ENCODE measurements at regions not wholly inside any gene's neighbourhood (a gene's known extent, or its start where the extent isn't known, plus 50 kb on each side); places are given as distances from the start of the nearest gene placed in this dataset.

DNA sequence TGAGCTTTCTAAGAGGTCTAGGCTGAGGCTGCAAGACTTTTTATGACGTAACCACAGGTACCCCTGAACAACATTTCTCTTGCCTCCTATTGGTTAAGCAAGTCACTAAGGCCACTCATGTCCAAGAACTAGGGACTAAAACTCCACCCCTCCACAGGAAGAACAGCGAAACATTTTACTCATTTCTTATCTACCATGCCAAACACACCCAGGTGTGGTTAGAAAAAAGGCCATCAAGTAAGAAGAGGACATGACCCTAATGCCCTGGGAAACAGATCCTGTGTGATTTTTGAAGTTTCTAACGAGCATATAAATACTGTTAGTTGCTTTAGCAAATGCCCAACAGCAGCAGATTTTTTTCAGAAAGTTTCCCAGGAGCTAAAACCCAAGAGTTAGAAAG is 282.4 kb upstream of the DYNLRB2 start:
- DNase-seq = no peak
- Histone ChIP-seq H2AK5ac (ENCODE audit: low read length, severe bottlenecking) (no peak overlapping the region), H2BK120ac (ENCODE audit: low read depth, low read length) (no peak overlapping the region), H4K8ac (ENCODE audit: low read length) (no peak overlapping the region), H3K4me2 (ENCODE audit: low read length, poor library complexity, severe bottlenecking) (no peak overlapping the region), H3K27me3 (ENCODE audit: control insufficient read depth in 1 of 2, insufficient read depth in 1 of 2, low read length in 2 of 2) (no peaks in the 10 kb centered on the region), H3K4me1 (ENCODE audit: control insufficient read depth, insufficient read depth, low read depth, low read length) (peaks cover 7% of the 10 kb centered on the region), H3K27ac (ENCODE audit: low read length, poor library complexity, severe bottlenecking) (no peak overlapping the region), H3K36me3 (ENCODE audit: control insufficient read depth in 1 of 2, insufficient read depth in 2 of 2, low read depth in 1 of 2, low read length in 2 of 2) (no peaks in the 10 kb centered on the region), H3K4ac (ENCODE audit: low read depth in 1 of 2, low read length in 2 of 2) (no peak overlapping the region), H3K14ac (ENCODE audit: low read length in 2 of 2) (no peak overlapping the region), H2BK12ac (ENCODE audit: low read length in 2 of 2) (no peak overlapping the region), H3K9me3 (ENCODE audit: control insufficient read depth, low read length) (no peaks in the 10 kb centered on the region), H3K4me3 (ENCODE audit: insufficient read depth in 1 of 2, low read depth in 1 of 2, low read length in 2 of 2) (no peak overlapping the region), H2BK15ac (ENCODE audit: low read depth, poor library complexity, severe bottlenecking) (no peak overlapping the region), H4K91ac (ENCODE audit: low read length) (no peak overlapping the region), H3K18ac (ENCODE audit: low read depth in 1 of 2, low read length in 2 of 2) (no peak overlapping the region), H3K79me1 (replicated peaks; ENCODE audit: low read length, poor library complexity, severe bottlenecking) (no peaks in the 10 kb centered on the region), H3K23ac (ENCODE audit: low read length in 2 of 2) (no peak overlapping the region), H2BK5ac (ENCODE audit: low read depth, low read length, poor library complexity, severe bottlenecking) (no peak overlapping the region), H2AFZ (ENCODE audit: low read depth, low read length) (no peak overlapping the region), H3K9ac (ENCODE audit: low read length) (no peak overlapping the region)
- 89% methylated on average over 3 of the region's 3 CpGs for WGBS

DNA sequence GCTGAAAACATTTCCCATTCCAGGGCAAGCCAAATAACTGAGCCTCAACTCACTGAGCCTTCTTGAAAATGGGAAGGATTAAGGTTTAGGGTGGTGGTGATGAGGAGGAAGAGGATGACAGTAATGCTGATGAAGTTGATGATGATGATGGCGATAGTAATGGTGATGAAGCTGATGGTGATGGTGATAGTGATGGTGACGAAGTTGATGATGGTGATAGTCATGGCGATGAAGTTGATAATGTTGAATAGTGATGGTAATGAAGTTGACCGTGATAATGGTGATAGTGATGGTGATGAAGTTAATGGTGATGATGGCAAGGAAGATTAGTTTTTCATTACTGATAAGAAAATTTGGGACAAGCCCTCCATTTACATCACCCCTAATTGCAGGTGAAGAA is 285.8 kb upstream of the DYNLRB2 start:
- Histone ChIP-seq H3K14ac (ENCODE audit: low read length in 2 of 2) (no peak overlapping the region), H3K4me1 (ENCODE audit: control insufficient read depth, insufficient read depth, low read depth, low read length) (peaks cover 4% of the 10 kb centered on the region), H3K27me3 (ENCODE audit: control insufficient read depth in 1 of 2, insufficient read depth in 1 of 2, low read length in 2 of 2) (no peaks in the 10 kb centered on the region), H2AFZ (ENCODE audit: low read depth, low read length) (no peak overlapping the region), H3K23ac (ENCODE audit: low read length in 2 of 2) (no peak overlapping the region), H3K79me1 (replicated peaks; ENCODE audit: low read length, poor library complexity, severe bottlenecking) (no peaks in the 10 kb centered on the region), H2BK120ac (ENCODE audit: low read depth, low read length) (no peak overlapping the region), H4K8ac (ENCODE audit: low read length) (no peak overlapping the region), H3K9ac (ENCODE audit: low read length) (no peak overlapping the region), H2BK5ac (ENCODE audit: low read depth, low read length, poor library complexity, severe bottlenecking) (no peak overlapping the region), H3K9me3 (ENCODE audit: control insufficient read depth, low read length) (no peaks in the 10 kb centered on the region), H4K91ac (ENCODE audit: low read length) (no peak overlapping the region), H2BK15ac (ENCODE audit: low read depth, poor library complexity, severe bottlenecking) (no peak overlapping the region), H3K18ac (ENCODE audit: low read depth in 1 of 2, low read length in 2 of 2) (no peak overlapping the region), H3K4me3 (ENCODE audit: insufficient read depth in 1 of 2, low read depth in 1 of 2, low read length in 2 of 2) (no peak overlapping the region), H3K27ac (ENCODE audit: low read length, poor library complexity, severe bottlenecking) (no peak overlapping the region), H2BK12ac (ENCODE audit: low read length in 2 of 2) (no peak overlapping the region), H3K36me3 (ENCODE audit: control insufficient read depth in 1 of 2, insufficient read depth in 2 of 2, low read depth in 1 of 2, low read length in 2 of 2) (no peaks in the 10 kb centered on the region), H3K4me2 (ENCODE audit: low read length, poor library complexity, severe bottlenecking) (no peak overlapping the region), H3K4ac (ENCODE audit: low read depth in 1 of 2, low read length in 2 of 2) (no peak overlapping the region), H2AK5ac (ENCODE audit: low read length, severe bottlenecking) (no peak overlapping the region)
- 76% methylated on average over 3 of the region's 4 CpGs for WGBS
- no peak for DNase-seq

DNA sequence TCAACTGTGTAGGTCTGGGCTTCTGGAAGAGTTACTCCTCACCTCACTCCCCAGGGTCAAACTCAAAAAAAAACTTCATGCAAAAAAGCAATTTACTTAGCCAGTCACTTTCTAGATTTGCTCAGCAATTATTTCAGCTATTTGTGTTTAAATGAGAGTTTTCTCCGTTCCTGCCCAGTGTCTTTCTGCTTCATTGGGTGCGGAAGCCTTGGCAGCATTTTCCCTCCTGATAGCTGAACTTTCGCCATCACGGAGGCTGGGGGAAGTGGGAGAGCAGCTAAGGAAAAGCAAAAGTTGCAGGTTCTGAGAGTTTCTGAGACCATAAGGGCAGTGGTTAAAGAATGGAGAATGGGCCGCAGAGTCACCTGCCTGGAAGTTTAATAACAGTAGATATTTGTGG is 287.1 kb upstream of the DYNLRB2 start:
- Histone ChIP-seq H4K91ac (ENCODE audit: low read length) (no peak overlapping the region), H2BK5ac (ENCODE audit: low read depth, low read length, poor library complexity, severe bottlenecking) (no peak overlapping the region), H2BK12ac (ENCODE audit: low read length in 2 of 2) (no peak overlapping the region), H3K4me1 (ENCODE audit: control insufficient read depth, insufficient read depth, low read depth, low read length) (no peaks in the 10 kb centered on the region), H2BK120ac (ENCODE audit: low read depth, low read length) (no peak overlapping the region), H3K9me3 (ENCODE audit: control insufficient read depth, low read length) (no peaks in the 10 kb centered on the region), H3K9ac (ENCODE audit: low read length) (no peak overlapping the region), H3K4me2 (ENCODE audit: low read length, poor library complexity, severe bottlenecking) (no peak overlapping the region), H2BK15ac (ENCODE audit: low read depth, poor library complexity, severe bottlenecking) (no peak overlapping the region), H3K18ac (ENCODE audit: low read depth in 1 of 2, low read length in 2 of 2) (no peak overlapping the region), H2AFZ (ENCODE audit: low read depth, low read length) (no peak overlapping the region), H3K4me3 (ENCODE audit: insufficient read depth in 1 of 2, low read depth in 1 of 2, low read length in 2 of 2) (no peak overlapping the region), H3K36me3 (ENCODE audit: control insufficient read depth in 1 of 2, insufficient read depth in 2 of 2, low read depth in 1 of 2, low read length in 2 of 2) (no peaks in the 10 kb centered on the region), H3K23ac (ENCODE audit: low read length in 2 of 2) (no peak overlapping the region), H3K79me1 (replicated peaks; ENCODE audit: low read length, poor library complexity, severe bottlenecking) (no peaks in the 10 kb centered on the region), H2AK5ac (ENCODE audit: low read length, severe bottlenecking) (no peak overlapping the region), H3K14ac (ENCODE audit: low read length in 2 of 2) (no peak overlapping the region), H3K27ac (ENCODE audit: low read length, poor library complexity, severe bottlenecking) (no peak overlapping the region), H3K4ac (ENCODE audit: low read depth in 1 of 2, low read length in 2 of 2) (no peak overlapping the region), H3K27me3 (ENCODE audit: control insufficient read depth in 1 of 2, insufficient read depth in 1 of 2, low read length in 2 of 2) (no peaks in the 10 kb centered on the region), H4K8ac (ENCODE audit: low read length) (no peak overlapping the region)
- DNase-seq = no peak
- 92% methylated on average over 5 of the region's 5 CpGs for WGBS

- no peak overlapping the region for H2AFZ ChIP-seq (ENCODE audit: low read depth, low read length)
- no peak overlapping the region for H4K91ac ChIP-seq (ENCODE audit: low read length)
- H2BK15ac ChIP-seq (ENCODE audit: low read depth, poor library complexity, severe bottlenecking) = no peak overlapping the region
- H3K27me3 ChIP-seq (ENCODE audit: control insufficient read depth in 1 of 2, insufficient read depth in 1 of 2, low read length in 2 of 2) = no peaks in the 10 kb centered on the region
- H3K27ac ChIP-seq (ENCODE audit: low read length, poor library complexity, severe bottlenecking) = no peak overlapping the region
- H3K23ac ChIP-seq (ENCODE audit: low read length in 2 of 2) = no peak overlapping the region
- DNase-seq = no peak
- H3K36me3 ChIP-seq (ENCODE audit: control insufficient read depth in 1 of 2, insufficient read depth in 2 of 2, low read depth in 1 of 2, low read length in 2 of 2) = no peaks in the 10 kb centered on the region
- no peak overlapping the region for H2BK5ac ChIP-seq (ENCODE audit: low read depth, low read length, poor library complexity, severe bottlenecking)
- no peaks in the 10 kb centered on the region for H3K79me1 ChIP-seq (replicated peaks; ENCODE audit: low read length, poor library complexity, severe bottlenecking)
- no peaks in the 10 kb centered on the region for H3K9me3 ChIP-seq (ENCODE audit: control insufficient read depth, low read length)
- no peak overlapping the region for H2BK120ac ChIP-seq (ENCODE audit: low read depth, low read length)
- no peak overlapping the region for H3K4ac ChIP-seq (ENCODE audit: low read depth in 1 of 2, low read length in 2 of 2)
- H3K18ac ChIP-seq (ENCODE audit: low read depth in 1 of 2, low read length in 2 of 2) = no peak overlapping the region
- H2BK12ac ChIP-seq (ENCODE audit: low read length in 2 of 2) = no peak overlapping the region
- no peaks in the 10 kb centered on the region for H3K4me1 ChIP-seq (ENCODE audit: control insufficient read depth, insufficient read depth, low read depth, low read length)
- H3K4me2 ChIP-seq (ENCODE audit: low read length, poor library complexity, severe bottlenecking) = no peak overlapping the region
- 75% methylated on average over 4 of the region's 4 CpGs for WGBS
- no peak overlapping the region for H3K14ac ChIP-seq (ENCODE audit: low read length in 2 of 2)
- no peak overlapping the region for H4K8ac ChIP-seq (ENCODE audit: low read length)
- H3K4me3 ChIP-seq (ENCODE audit: insufficient read depth in 1 of 2, low read depth in 1 of 2, low read length in 2 of 2) = no peak overlapping the region
- H3K9ac ChIP-seq (ENCODE audit: low read length) = no peak overlapping the region
- H2AK5ac ChIP-seq (ENCODE audit: low read length, severe bottlenecking) = no peak overlapping the region
These were observed 290.4 kb upstream of the DYNLRB2 start for GRCh38 chr16:80250381-80250780.
